ENCODE measurements at regions not wholly inside any gene's neighbourhood (a gene's known extent, or its start where the extent isn't known, plus 50 kb on each side); places are given as distances from the start of the nearest gene placed in this dataset.

GRCh38 chr2:11930211-11930761 lies 183.9 kb downstream of the LPIN1 start:
- TF ChIP-seq CTCF (IDR thresholded peaks at IDR 0.05; ENCODE audit: low read depth, low read length) = no peak
- no peak for TF ChIP-seq MAX (IDR thresholded peaks at IDR 0.05; ENCODE audit: low read depth, low read length)
- no peak for TF ChIP-seq POLR2A (IDR thresholded peaks at IDR 0.05; ENCODE audit: extremely low read depth, insufficient read length)
- TF ChIP-seq MYC (IDR thresholded peaks at IDR 0.05; ENCODE audit: low read depth, low read length) = no peak
